ENCODE measurements at regions not wholly inside any gene's neighbourhood (a gene's known extent, or its start where the extent isn't known, plus 50 kb on each side); places are given as distances from the start of the nearest gene placed in this dataset.

GRCh38 chr11:109371444-109372176 lies 50.4 kb upstream of the C11orf87 start:
- no peak for TF ChIP-seq EZH2 (IDR thresholded peaks at IDR 0.05; ENCODE audit: borderline replicate concordance, low read depth, low read length, poor library complexity, severe bottlenecking)
- TF ChIP-seq, protein P1, sequence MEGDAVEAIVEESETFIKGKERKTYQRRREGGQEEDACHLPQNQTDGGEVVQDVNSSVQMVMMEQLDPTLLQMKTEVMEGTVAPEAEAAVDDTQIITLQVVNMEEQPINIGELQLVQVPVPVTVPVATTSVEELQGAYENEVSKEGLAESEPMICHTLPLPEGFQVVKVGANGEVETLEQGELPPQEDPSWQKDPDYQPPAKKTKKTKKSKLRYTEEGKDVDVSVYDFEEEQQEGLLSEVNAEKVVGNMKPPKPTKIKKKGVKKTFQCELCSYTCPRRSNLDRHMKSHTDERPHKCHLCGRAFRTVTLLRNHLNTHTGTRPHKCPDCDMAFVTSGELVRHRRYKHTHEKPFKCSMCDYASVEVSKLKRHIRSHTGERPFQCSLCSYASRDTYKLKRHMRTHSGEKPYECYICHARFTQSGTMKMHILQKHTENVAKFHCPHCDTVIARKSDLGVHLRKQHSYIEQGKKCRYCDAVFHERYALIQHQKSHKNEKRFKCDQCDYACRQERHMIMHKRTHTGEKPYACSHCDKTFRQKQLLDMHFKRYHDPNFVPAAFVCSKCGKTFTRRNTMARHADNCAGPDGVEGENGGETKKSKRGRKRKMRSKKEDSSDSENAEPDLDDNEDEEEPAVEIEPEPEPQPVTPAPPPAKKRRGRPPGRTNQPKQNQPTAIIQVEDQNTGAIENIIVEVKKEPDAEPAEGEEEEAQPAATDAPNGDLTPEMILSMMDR (conservative IDR thresholded peaks at IDR 0.05; ENCODE audit: low read depth, low read length) = no peak

All from A673 (cell line).